NB4 (cell line): ENCODE measurements at regions not wholly inside any gene's neighbourhood (a gene's known extent, or its start where the extent isn't known, plus 50 kb on each side); places are given as distances from the start of the nearest gene placed in this dataset.

Source experiments
- DNase-seq: peaks from one replicate; pipeline ENCODE4 v3.0.0; 2010; ENCODE audit warnings: low read depth
- H3K4me3 ChIP-seq: one replicate; pipeline ENCODE4 v1.5.1; 2011; ENCODE audit warnings: mild to moderate bottlenecking, low read depth, low read length, moderate library complexity
- MYC ChIP-seq: IDR thresholded peaks from 2 replicates; pipeline ENCODE4 v1.6.1; 2011; ENCODE audit warnings: low read depth, low read length
- POLR2A ChIP-seq: IDR thresholded peaks from 2 replicates; pipeline ENCODE4 v1.6.1; 2011; ENCODE audit warnings: mild to moderate bottlenecking; ENCODE audit not compliant: insufficient read length; ENCODE audit errors: extremely low read depth
- TF ChIP-seq, protein P1 (sequence below): IDR thresholded peaks from one replicate; pipeline ENCODE4 v1.5.1; 2012; ENCODE audit warnings: low read depth, low read length
- TF ChIP-seq, protein P2 (sequence below): IDR thresholded peaks from 2 replicates; pipeline ENCODE4 v1.6.1; 2011; ENCODE audit warnings: low read depth, low read length

DNA sequence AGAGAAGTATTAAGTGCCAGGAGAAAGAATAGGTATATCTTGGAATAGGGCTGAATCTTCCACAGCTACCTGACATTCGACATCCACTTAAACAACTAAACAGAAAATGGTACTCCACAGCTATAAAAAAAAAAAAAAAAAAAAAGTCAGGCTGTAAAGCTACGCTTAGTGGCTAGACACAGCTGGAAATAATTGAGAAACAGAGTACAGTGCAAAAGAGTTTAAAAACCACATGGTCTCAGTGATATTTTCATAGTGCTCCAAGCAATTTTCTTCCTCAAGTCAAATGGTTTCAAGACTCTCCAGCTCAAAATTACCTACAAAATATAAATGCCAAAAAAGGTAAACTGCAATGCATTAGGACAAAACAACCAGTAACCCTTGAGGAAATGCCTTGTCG lies 607.1 kb downstream of the KCNJ2 start:
- no peak overlapping the region for H3K4me3 ChIP-seq
- no peak for DNase-seq
- TF ChIP-seq POLR2A (no peak), MYC (no peak)
- TF ChIP-seq, protein P1, sequence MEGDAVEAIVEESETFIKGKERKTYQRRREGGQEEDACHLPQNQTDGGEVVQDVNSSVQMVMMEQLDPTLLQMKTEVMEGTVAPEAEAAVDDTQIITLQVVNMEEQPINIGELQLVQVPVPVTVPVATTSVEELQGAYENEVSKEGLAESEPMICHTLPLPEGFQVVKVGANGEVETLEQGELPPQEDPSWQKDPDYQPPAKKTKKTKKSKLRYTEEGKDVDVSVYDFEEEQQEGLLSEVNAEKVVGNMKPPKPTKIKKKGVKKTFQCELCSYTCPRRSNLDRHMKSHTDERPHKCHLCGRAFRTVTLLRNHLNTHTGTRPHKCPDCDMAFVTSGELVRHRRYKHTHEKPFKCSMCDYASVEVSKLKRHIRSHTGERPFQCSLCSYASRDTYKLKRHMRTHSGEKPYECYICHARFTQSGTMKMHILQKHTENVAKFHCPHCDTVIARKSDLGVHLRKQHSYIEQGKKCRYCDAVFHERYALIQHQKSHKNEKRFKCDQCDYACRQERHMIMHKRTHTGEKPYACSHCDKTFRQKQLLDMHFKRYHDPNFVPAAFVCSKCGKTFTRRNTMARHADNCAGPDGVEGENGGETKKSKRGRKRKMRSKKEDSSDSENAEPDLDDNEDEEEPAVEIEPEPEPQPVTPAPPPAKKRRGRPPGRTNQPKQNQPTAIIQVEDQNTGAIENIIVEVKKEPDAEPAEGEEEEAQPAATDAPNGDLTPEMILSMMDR, result no peak
- TF ChIP-seq, protein P2, sequence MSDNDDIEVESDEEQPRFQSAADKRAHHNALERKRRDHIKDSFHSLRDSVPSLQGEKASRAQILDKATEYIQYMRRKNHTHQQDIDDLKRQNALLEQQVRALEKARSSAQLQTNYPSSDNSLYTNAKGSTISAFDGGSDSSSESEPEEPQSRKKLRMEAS, result no peak

- TF ChIP-seq POLR2A (no peak), MYC (no peak)
- TF ChIP-seq, protein P1, result no peak
- TF ChIP-seq, protein P2, result no peak
- no peak overlapping the region for H3K4me3 ChIP-seq
- DNase-seq, result no peak
Observed at GRCh38 chr17:70780031-70780430, 610.7 kb downstream of the KCNJ2 start.

- DNase-seq, result no peak
- TF ChIP-seq, protein P1, result no peak
- TF ChIP-seq MYC (no peak), POLR2A (no peak)
- TF ChIP-seq, protein P2, result no peak
- H3K4me3 ChIP-seq, result no peak overlapping the region
Observed at GRCh38 chr17:70786081-70786480, 616.7 kb downstream of the KCNJ2 start.

DNA sequence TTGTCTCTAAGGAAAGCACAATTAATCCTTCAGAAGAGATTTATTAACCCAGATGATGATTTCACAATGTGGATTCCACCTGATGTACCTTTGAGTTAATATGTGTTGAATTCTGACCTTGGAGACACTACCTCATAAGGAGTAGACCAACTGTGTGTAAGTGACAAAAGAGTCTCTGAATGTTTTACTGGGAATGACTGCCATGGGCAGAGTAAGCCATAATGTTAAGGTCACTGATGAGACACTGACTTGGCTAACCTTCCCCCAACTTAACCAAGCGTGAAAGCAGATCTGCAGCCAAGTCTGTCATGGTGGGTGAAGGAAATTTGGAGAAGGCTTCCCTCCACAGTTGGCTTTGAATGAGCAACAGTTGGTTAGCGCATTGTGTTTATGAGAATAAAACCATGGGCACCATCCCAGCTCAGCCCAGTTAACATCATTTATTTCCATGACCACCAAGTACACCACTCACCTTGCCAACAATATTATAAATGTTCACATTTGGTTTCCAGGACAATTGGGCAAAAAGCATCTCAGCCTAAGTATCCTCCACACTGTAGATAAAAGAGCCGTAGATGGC lies 618.5 kb downstream of the KCNJ2 start:
- H3K4me3 ChIP-seq, result no peak overlapping the region
- TF ChIP-seq, protein P2, result no peak
- TF ChIP-seq MYC (no peak), POLR2A (no peak)
- TF ChIP-seq, protein P1, result no peak
- DNase-seq, result no peak

- H3K4me3 ChIP-seq, result no peak overlapping the region
- TF ChIP-seq MYC, result no peak
- TF ChIP-seq POLR2A, result no peak
- TF ChIP-seq, protein P2, result no peak
- TF ChIP-seq, protein P1, result no peak
- DNase-seq, result no peak
Observed at GRCh38 chr17:70791748-70792443, 622.6 kb downstream of the KCNJ2 start.
